NCI-H2196 treated with DMSO at 0.1 percent for 48 hours (cell line): ENCODE measurements at regions not wholly inside any gene's neighbourhood (a gene's known extent, or its start where the extent isn't known, plus 50 kb on each side); places are given as distances from the start of the nearest gene placed in this dataset.
"Not testable (repeated sequence)": the region's sequence is repeated elsewhere in the genome, so short reads cannot be mapped to it uniquely, and the experiment has no call there.

Experiments
- DNase-seq: peaks from one replicate; lab custom pipeline; 2025; ENCODE audit not compliant: unreplicated experiment; lab: John Stamatoyannopoulos, UW

GRCh38 chr10:71081229-71081560 is 131.2 kb upstream of the UNC5B start:
- DNase-seq: no peak

DNA sequence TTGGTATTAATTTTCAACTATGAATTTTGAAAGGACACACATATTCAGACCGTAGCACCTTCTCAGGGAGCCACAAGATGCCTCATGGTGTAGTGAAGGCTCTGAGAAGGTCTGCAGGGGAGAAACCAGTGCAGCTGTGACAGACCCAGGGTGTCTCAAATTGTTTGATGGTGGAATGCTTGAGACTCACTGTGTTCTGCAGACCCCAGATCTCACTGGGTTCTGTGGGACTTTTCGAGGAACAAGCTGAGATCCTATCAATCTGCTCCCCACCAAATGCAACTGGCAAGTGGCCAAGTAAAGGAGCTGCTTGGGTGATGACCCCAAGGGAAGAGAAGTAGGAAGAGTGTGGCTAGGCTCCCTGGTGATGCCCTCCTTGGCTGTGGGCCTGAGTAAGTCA is 130.5 kb upstream of the UNC5B start:
- DNase-seq: no peak

GRCh38 chr10:71082960-71083715 is 129.2 kb upstream of the UNC5B start:
- DNase-seq: no peak

GRCh38 chr10:71083716-71083975 is 128.7 kb upstream of the UNC5B start:
- no peak for DNase-seq

DNA sequence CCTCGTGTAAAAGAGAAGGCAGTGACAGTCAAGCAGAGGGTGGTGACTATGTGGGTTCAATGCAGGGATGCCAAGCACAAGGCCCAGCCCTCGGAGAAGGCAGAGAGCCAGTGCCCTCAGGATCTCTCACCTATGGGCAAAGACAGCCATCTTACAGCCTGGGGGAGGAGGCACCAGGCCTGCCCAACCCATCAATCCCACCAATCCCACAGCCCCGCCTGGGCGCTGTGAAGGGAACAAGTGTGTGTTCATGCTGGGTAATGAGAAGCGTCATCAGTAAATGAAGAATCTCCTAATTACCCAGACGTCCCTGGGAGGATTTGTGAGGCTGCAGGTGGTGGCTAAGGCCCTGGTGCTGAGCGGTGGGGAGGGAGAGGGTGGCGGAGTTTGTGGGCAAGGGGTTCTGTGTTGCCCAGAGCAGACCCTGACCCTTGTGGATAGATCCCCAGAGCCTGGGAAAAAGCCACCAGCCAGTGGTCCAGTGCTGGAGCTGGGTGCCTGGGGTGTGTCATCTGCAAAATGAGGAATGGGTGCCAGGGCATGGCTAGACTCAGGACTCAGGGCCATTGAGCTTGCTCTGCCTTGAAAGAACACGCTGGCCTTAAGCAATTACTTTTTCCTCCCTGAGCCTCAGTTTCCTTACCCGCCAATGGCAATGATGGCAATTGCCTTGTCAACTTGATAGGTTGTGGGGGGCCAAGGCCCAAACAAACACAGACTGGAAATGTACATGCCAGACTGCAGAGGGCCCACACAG is 128.1 kb upstream of the UNC5B start:
- DNase-seq: no peak

- DNase-seq: no peak
These were observed 127.6 kb upstream of the UNC5B start for GRCh38 chr10:71084818-71085126.

DNA sequence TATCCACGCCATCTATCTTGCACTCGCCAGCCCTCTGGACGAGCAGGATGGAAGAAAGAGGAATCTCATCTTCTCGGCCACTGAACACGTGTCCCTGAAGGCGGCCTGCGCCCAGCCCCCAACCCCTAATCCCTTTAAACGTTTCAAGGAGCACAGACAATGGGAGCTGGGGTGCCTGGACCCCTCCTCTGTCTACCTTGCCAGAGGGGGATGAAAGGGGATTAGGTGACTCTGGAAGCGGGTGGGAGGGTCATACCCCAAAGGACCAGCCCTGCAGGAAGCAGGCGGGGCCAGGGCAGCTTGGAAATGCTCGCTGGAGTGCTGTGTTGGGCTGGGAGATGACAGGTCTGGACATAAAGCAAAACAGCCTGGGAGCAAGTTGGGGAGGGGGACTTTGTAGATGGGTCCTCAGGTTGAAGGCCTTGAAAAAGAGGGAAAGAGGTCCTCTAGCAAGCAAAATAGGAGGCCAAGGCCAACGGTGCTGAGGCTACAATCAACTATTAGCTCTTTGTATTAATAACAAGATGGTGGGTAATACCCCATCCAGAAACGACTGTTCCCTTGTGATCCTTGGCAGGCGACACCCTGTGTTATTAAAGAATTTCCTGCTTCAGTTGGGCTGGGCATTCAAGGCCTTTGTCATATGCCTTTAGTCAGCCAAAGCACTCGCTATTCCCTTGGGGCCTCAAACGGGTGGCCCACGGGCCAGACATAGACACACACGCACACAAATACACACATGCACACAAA is 126.5 kb upstream of the UNC5B start:
- no peak for DNase-seq

DNA sequence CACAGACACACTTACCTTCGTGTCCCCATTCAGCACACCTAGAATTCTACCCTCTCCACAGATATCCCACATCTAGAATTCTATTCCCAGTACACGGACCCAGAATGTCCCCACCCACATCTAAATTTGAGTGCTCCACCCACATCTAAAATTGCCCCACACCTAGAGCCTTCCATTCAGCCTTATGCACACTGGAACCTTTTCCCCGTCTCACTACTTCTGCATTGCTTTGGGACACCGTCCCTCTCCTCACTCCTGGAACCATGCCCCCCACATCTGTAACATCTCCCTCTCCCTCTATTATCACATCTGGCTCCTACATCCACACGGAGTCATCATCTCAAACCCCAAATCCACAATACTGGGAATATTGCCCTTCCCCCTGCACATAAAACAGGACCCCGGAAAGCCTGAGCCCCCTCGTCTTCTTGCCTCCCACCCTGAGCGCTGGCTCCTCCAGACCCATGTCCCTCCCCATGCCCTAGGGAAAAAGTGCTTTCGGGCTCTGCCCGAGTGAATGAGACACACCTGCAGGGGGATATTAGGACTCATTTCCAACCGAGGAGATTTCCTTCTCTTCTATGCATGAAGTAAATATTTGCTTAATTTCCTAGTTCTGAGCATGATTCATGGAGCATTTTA is 125.8 kb upstream of the UNC5B start:
- DNase-seq: no peak

DNA sequence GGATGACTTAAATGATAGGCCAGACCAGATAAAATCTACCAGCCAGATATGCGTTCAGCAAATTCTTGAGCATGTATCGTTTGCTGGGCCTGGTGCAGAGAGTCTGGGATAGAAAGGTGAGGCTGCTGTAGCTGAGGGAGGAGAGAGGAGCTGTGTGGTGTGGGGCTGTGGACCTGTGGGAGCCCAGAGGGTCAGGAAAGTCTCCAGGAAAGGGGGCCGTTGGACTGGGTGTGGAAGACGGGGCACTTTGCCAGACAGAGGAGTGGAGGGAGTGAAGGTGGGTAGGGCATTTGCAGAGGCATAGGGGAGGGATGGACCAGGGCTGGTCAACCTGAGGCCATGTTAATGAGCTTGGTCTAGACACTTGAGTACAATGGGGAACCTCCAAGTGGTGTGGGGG is 124.7 kb upstream of the UNC5B start:
- DNase-seq: no peak

- DNase-seq: no peak
These were observed 124.3 kb upstream of the UNC5B start for GRCh38 chr10:71088054-71088453.

- not testable (repeated sequence) for DNase-seq
These were observed 123.8 kb upstream of the UNC5B start for GRCh38 chr10:71088578-71088977.

DNA sequence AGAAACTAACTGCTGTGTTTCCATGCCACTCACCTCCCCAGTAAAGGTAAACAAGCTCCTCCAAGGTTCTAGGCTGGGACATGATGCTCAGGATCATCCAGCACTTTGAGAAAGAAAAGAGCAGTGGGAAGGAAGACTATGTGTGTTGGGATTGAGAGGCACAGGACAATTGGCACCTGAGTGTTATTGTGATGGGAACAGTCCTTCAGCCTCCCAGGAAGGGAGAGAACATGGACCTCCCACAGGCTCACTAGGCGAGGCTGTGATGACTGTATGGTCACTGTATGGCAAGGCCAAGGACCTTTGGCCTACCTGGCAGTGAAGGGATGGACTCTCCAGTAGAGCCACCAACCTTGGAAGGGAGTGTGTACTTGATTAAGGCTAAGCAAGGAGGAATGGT is 123.2 kb upstream of the UNC5B start:
- DNase-seq: no peak

GRCh38 chr10:71090330-71090729 is 122.0 kb upstream of the UNC5B start:
- DNase-seq: no peak

DNA sequence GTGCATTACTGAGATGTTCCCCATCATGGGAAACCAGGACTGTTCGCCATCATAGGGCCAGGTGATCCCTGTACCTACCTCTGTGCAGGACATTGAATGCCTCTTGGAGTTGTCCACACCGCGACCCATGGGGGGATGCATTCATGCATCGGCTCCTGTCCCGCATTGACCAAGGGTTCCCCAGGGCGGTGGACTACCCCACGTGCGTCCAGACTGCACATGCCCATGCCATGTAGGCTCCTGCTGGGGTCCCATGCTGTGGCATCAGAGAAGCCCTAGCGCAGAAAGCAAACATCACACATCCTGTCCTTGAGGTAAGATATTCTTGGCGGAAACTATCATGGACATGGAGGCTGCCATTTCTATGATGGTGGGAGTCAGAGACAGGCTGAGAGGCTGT is 121.6 kb upstream of the UNC5B start:
- DNase-seq: no peak

GRCh38 chr10:71092812-71093401 is 119.5 kb upstream of the UNC5B start:
- no peak for DNase-seq

- no peak for DNase-seq
These were observed 118.8 kb upstream of the UNC5B start for GRCh38 chr10:71093531-71093930.

DNA sequence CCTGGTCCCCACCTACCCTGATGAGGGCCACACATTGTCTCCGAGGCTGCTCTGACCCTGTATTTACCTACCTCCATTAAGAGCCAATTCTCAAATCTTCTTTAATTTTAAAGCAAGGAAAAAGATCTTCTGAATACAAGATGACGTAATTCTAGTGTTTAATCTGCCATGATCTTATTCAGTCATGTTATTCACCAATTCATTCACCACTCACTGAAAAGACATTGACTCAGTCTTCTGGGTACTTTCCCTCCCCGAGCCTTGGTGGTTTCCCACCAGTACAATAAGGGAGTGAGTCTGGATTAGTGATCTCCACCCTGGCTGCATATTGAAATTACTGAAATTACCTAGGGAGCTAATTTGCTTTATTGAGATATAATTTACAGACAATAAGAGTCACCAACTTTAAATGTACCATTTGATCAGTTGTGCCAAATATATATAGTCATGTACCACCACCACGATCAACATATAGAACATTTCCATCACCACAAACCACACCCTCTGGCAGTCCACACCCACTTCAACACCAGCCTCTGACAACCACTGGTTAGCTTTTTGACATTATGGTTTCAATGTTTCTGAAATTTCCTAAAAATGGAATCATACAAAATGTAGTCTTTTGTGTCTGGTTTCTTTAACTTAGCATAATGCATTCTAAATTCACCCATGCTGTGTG is 117.5 kb upstream of the UNC5B start:
- DNase-seq: no peak

DNA sequence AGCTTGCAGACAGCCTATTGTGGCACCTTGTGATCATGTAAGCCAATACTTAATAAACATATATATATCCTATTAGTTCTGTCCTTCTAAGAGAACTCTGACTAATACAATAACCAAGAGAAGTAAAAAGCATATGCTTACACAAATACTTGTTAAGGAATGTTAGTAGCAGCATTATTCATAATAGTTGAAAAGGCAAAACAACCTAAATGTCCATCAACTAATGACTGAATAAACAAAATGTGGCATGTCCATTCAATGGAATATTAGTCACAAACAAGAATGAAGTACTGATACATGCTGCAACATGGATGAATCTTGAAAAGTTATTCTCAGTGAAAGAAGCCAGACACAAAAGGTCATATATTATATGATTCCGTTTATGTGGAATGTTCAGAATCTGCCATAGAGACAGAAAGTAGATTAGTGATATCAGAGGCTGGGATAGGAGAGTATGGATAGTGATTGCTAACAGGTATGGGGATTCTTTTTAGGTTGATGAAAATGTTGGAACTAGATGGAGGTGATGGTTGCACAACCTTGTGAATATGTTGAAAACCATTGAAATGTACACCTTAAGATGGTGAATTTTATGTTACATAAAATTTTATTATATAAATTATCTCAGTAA is 112.5 kb upstream of the UNC5B start:
- no peak for DNase-seq

DNA sequence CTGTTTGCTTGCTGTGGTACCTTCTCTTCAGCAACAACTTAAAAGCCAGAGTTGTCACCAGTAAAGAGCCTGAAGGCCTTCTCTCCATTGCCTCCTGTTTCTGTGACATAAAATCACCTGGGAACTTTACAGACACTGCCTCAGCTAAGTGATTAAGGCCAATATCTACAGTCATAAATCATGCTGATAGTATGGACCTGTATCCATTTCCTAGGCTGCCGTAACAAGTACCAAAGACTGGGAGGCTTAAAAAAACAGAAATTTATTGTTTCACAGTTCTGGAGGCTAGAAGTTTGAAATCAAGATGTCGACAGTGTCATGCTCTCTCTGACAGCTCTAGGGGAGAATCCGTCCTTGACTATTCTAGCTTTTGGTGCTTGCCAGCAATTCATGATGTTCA is 108.4 kb upstream of the UNC5B start:
- no peak for DNase-seq

- not testable (repeated sequence) for DNase-seq
These were observed 106.2 kb upstream of the UNC5B start for GRCh38 chr10:71106151-71106550.

GRCh38 chr10:71107117-71107516 is 105.3 kb upstream of the UNC5B start:
- DNase-seq: not testable (repeated sequence)
